CD4-positive, alpha-beta T cell treated with Interferon alpha-2 for 1 hour (primary cell): ENCODE measurements at regions not wholly inside any gene's neighbourhood (a gene's known extent, or its start where the extent isn't known, plus 50 kb on each side); places are given as distances from the start of the nearest gene placed in this dataset.

Experiments used
- DNase-seq, 2 donors: peaks; one replicate each; pipeline ENCODE4 v3.0.0-alpha.2; 2020 to 2022

- DNase-seq: no peak
Measured at GRCh38 chr6:19479551-19479950, 357.6 kb upstream of the ID4 start.

- no peak for DNase-seq
Measured at GRCh38 chr6:19492636-19493405, 344.3 kb upstream of the ID4 start.

GRCh38 chr6:19501737-19502245 lies 335.4 kb upstream of the ID4 start:
- DNase-seq: no peak

GRCh38 chr6:19502301-19502700 lies 334.9 kb upstream of the ID4 start:
- DNase-seq: no peak

GRCh38 chr6:19515939-19516338 lies 321.2 kb upstream of the ID4 start:
- no peak for DNase-seq

GRCh38 chr6:19519941-19520340 lies 317.2 kb upstream of the ID4 start:
- DNase-seq: no peak

GRCh38 chr6:19524366-19525186 lies 312.6 kb upstream of the ID4 start:
- no peak for DNase-seq

- no peak for DNase-seq
Measured at GRCh38 chr6:19525673-19526072, 311.5 kb upstream of the ID4 start.

- DNase-seq: no peak
Measured at GRCh38 chr6:19530188-19530587, 307.0 kb upstream of the ID4 start.

GRCh38 chr6:19535351-19535750 lies 301.8 kb upstream of the ID4 start:
- no peak for DNase-seq

- no peak for DNase-seq
Measured at GRCh38 chr6:19536838-19537237, 300.3 kb upstream of the ID4 start.

- no peak for DNase-seq
Measured at GRCh38 chr6:19538096-19538495, 299.1 kb upstream of the ID4 start.

- no peak for DNase-seq
Measured at GRCh38 chr6:19547507-19547906, 289.7 kb upstream of the ID4 start.

- DNase-seq: no peak
Measured at GRCh38 chr6:19549109-19549508, 288.1 kb upstream of the ID4 start.

- no peak for DNase-seq
Measured at GRCh38 chr6:19550380-19550779, 286.8 kb upstream of the ID4 start.

GRCh38 chr6:19551611-19552010 lies 285.6 kb upstream of the ID4 start:
- no peak for DNase-seq

GRCh38 chr6:19552076-19552475 lies 285.1 kb upstream of the ID4 start:
- no peak for DNase-seq

- DNase-seq: no peak
Measured at GRCh38 chr6:19552588-19552987, 284.6 kb upstream of the ID4 start.

- no peak for DNase-seq
Measured at GRCh38 chr6:19554356-19555225, 282.6 kb upstream of the ID4 start.

- no peak for DNase-seq
Measured at GRCh38 chr6:19557191-19557590, 280.0 kb upstream of the ID4 start.

GRCh38 chr6:19558201-19558600 lies 279.0 kb upstream of the ID4 start:
- no peak for DNase-seq

GRCh38 chr6:19558934-19559333 lies 278.2 kb upstream of the ID4 start:
- DNase-seq: no peak

GRCh38 chr6:19562468-19562867 lies 274.7 kb upstream of the ID4 start:
- no peak for DNase-seq
